ENCODE measurements at regions not wholly inside any gene's neighbourhood (a gene's known extent, or its start where the extent isn't known, plus 50 kb on each side); places are given as distances from the start of the nearest gene placed in this dataset.

- no peak for DNase-seq (ENCODE audit: low read depth)
Measured at GRCh38 chr2:78967294-78967693, 58.2 kb upstream of the REG3G start.

GRCh38 chr2:78973630-78974029 is 51.9 kb upstream of the REG3G start:
- DNase-seq (ENCODE audit: low read depth) = no peak
